MCF 10A (cell line): ENCODE measurements at regions not wholly inside any gene's neighbourhood (a gene's known extent, or its start where the extent isn't known, plus 50 kb on each side); places are given as distances from the start of the nearest gene placed in this dataset.

Experiments
- BruUV-seq: library from RNA; stranded (reverse); fragments of 400-500 nt; replicated peaks from 2 replicates; lab custom pipeline; 2021; lab: Mats Ljungman, UMichigan
- CTCF ChIA-PET: fragments of 300-600 bp; sonication (Branson Sonifier 250); formaldehyde crosslinking; extraction: SDS; loops from one replicate; lab custom pipeline; 2021; ENCODE audit warnings: antibody characterized with exemption, inconsistent platforms; lab: Yijun Ruan, JAX
- POLR2A ChIA-PET: fragments of 300-600, 350-650 bp; sonication (Branson Sonifier 250); formaldehyde crosslinking; extraction: SDS; loops from one replicate; lab custom pipeline; 2020; ENCODE audit warnings: antibody characterized with exemption, inconsistent platforms; lab: Yijun Ruan, JAX
- DNase-seq: peaks from one replicate; pipeline ENCODE4 v3.0.0-alpha.2; 2018; ENCODE audit not compliant: unreplicated experiment
- H3K27ac Mint-ChIP-seq: one replicate; pipeline ENCODE4 v1.8.0; 2022; ENCODE audit warnings: mild to moderate bottlenecking, low read depth, mixed read lengths; ENCODE audit not compliant: unreplicated experiment
- H3K27me3 Mint-ChIP-seq: one replicate; pipeline ENCODE4 v1.8.0; 2022; ENCODE audit warnings: mixed read lengths; ENCODE audit not compliant: insufficient read depth, unreplicated experiment
- H3K36me3 Mint-ChIP-seq: one replicate; pipeline ENCODE4 v1.8.0; 2022; ENCODE audit warnings: mild to moderate bottlenecking, moderate library complexity, mixed read lengths; ENCODE audit not compliant: insufficient read depth, unreplicated experiment
- H3K4me1 Mint-ChIP-seq: one replicate; pipeline ENCODE4 v1.8.0; 2022; ENCODE audit warnings: mixed read lengths; ENCODE audit not compliant: insufficient read depth, unreplicated experiment
- H3K4me3 Mint-ChIP-seq: one replicate; pipeline ENCODE4 v1.8.0; 2022; ENCODE audit warnings: mild to moderate bottlenecking, moderate library complexity, mixed read lengths; ENCODE audit not compliant: unreplicated experiment
- H3K9me3 Mint-ChIP-seq: one replicate; pipeline ENCODE4 v1.8.0; 2022; ENCODE audit warnings: mixed read lengths; ENCODE audit not compliant: unreplicated experiment
- CTCF ChIP-seq: fragments of 200-600 bp; IDR thresholded peaks from one replicate; pipeline ENCODE4 v1.8.0; 2022; ENCODE audit warnings: antibody characterized with exemption, mild to moderate bottlenecking; ENCODE audit not compliant: unreplicated experiment
- intact Hi-C: fragments of 100-400 bp; cut with micrococcal nuclease; formaldehyde crosslinking; loops from 2 replicates; pipeline ENCODE4 v1.14.1; 2022

GRCh38 chr9:109872901-109873300 lies 92.9 kb downstream of the PALM2AKAP2 start:
- ChIA-PET POLR2A (no interaction called here), CTCF (interaction anchor here (0.7 to 1.5 kb wide), 4 partner anchors 9 to 186 kb away, joined by 3 to 6 read pairs (median 4); no protein-coding TSS in a partner anchor)
- intact Hi-C loops, result no loop called here
- no TSS peak for BruUV-seq
- TF ChIP-seq CTCF, result no peak
- H3K27ac Mint-ChIP-seq, result no peak overlapping the region
- no peak for DNase-seq
- H3K9me3 Mint-ChIP-seq, result no peaks in the 10 kb centered on the region
- H3K4me1 Mint-ChIP-seq, result no peaks in the 10 kb centered on the region
- no peaks in the 10 kb centered on the region for H3K36me3 Mint-ChIP-seq
- H3K4me3 Mint-ChIP-seq, result no peak overlapping the region
- no peaks in the 10 kb centered on the region for H3K27me3 Mint-ChIP-seq

- H3K27ac Mint-ChIP-seq, result no peak overlapping the region
- H3K27me3 Mint-ChIP-seq, result no peaks in the 10 kb centered on the region
- no peaks in the 10 kb centered on the region for H3K4me1 Mint-ChIP-seq
- no peak overlapping the region for H3K4me3 Mint-ChIP-seq
- BruUV-seq, result no TSS peak
- intact Hi-C loops, result no loop called here
- ChIA-PET POLR2A (no interaction called here), CTCF (interaction anchor here (0.5 to 1.7 kb wide), 3 partner anchors 16 to 69 kb away, joined by 3 to 6 read pairs (median 4); no protein-coding TSS in a partner anchor)
- TF ChIP-seq CTCF, result no peak
- H3K9me3 Mint-ChIP-seq, result no peaks in the 10 kb centered on the region
- H3K36me3 Mint-ChIP-seq, result no peaks in the 10 kb centered on the region
- no peak for DNase-seq
Observed at GRCh38 chr9:109875495-109876129, 95.6 kb downstream of the PALM2AKAP2 start.

- Mint-ChIP-seq H3K9me3 (no peaks in the 10 kb centered on the region), H3K4me1 (peaks cover 6% of the 10 kb centered on the region), H3K27me3 (no peaks in the 10 kb centered on the region), H3K27ac (no peak overlapping the region), H3K36me3 (no peaks in the 10 kb centered on the region), H3K4me3 (no peak overlapping the region)
- POLR2A ChIA-PET, result no interaction called here
- no TSS peak for BruUV-seq
- TF ChIP-seq CTCF, result peak; percentile 56
- DNase-seq, result peak; percentile 42
- intact Hi-C loops, result no loop called here
- CTCF ChIA-PET, result interaction anchor here (1.1 to 1.5 kb wide), 3 partner anchors 9 to 228 kb away, joined by 3 read pairs; no protein-coding TSS in a partner anchor
Observed at GRCh38 chr9:109880276-109881169, 100.5 kb downstream of the PALM2AKAP2 start.

GRCh38 chr9:109883623-109884022 lies 103.6 kb downstream of the PALM2AKAP2 start:
- CTCF ChIA-PET, result interaction anchor here (0.8 to 1.5 kb wide), 3 partner anchors 11 to 67 kb away, joined by 3 to 7 read pairs (median 4); no protein-coding TSS in a partner anchor
- TF ChIP-seq CTCF, result no peak
- intact Hi-C loops, result no loop called here
- Mint-ChIP-seq H3K27me3 (no peaks in the 10 kb centered on the region), H3K4me1 (peaks cover 24% of the 10 kb centered on the region), H3K4me3 (no peak overlapping the region), H3K27ac (peak overlapping the region; percentile 62), H3K36me3 (no peaks in the 10 kb centered on the region), H3K9me3 (no peaks in the 10 kb centered on the region)
- DNase-seq, result no peak
- BruUV-seq, result no TSS peak
- POLR2A ChIA-PET, result no interaction called here
